HepG2 (cell line): ENCODE measurements at regions not wholly inside any gene's neighbourhood (a gene's known extent, or its start where the extent isn't known, plus 50 kb on each side); places are given as distances from the start of the nearest gene placed in this dataset.

Experiments
- IKZF4 ChIP-seq: sonication (generic); formaldehyde crosslinking; IDR thresholded peaks from 2 replicates; pipeline ENCODE4 v1.5.1; 2020; ENCODE audit warnings: borderline replicate concordance, mild to moderate bottlenecking, low read depth, missing genetic modification reagents; ENCODE audit errors: not compliant biosample characterization
- NRL ChIP-seq: sonication (generic); formaldehyde crosslinking; IDR thresholded peaks from 2 replicates; pipeline ENCODE4 v1.5.0; 2020; ENCODE audit warnings: missing genetic modification reagents, mild to moderate bottlenecking, moderate library complexity, borderline replicate concordance
- REXO4 ChIP-seq: sonication (generic); formaldehyde crosslinking; IDR thresholded peaks from 2 replicates; pipeline ENCODE4 v1.8.0; 2022; ENCODE audit warnings: missing genetic modification reagents, mild to moderate bottlenecking, borderline replicate concordance
- RFX5 ChIP-seq: IDR thresholded peaks from 2 replicates; pipeline ENCODE4 v1.6.1; 2011; ENCODE audit warnings: low read depth, low read length, improper control_type of control experiment
- SOX13 ChIP-seq, 3 experiments: fragments of 450-650 bp in 1 of 3; sonication (generic) in 1 of 3; formaldehyde crosslinking in 1 of 3; IDR thresholded peaks in 2 of 3; conservative IDR thresholded peaks in 1 of 3; 2 replicates each; pipeline versions ENCODE4 v1.5.0 to v1.6.1; 2016 to 2020; ENCODE audit warnings: antibody characterized with exemption in 1 of 3, mild to moderate bottlenecking in 1 of 3, missing compliant biosample characterization in 1 of 3, missing genetic modification reagents in 1 of 3, moderate library complexity in 1 of 3
- SOX5 ChIP-seq: IDR thresholded peaks from 2 replicates; pipeline ENCODE4 v1.6.1; 2016; ENCODE audit warnings: borderline replicate concordance
- SP1 ChIP-seq, 2 experiments: fragments of 450-650 bp in 1 of 2; sonication (generic) in 1 of 2; formaldehyde crosslinking in 1 of 2; IDR thresholded peaks; 2 replicates each; pipeline versions ENCODE4 v1.4.0 to v1.6.1; 2016 to 2020; ENCODE audit warnings: missing genetic modification reagents in 1 of 2
- SP4 ChIP-seq: sonication (generic); formaldehyde crosslinking; IDR thresholded peaks from 2 replicates; pipeline ENCODE4 v1.8.1; 2023; ENCODE audit warnings: mild to moderate bottlenecking, missing genetic modification reagents
- ZBTB7A ChIP-seq: sonication (generic); formaldehyde crosslinking; IDR thresholded peaks from 2 replicates; pipeline ENCODE4 v1.8.0; 2022; ENCODE audit warnings: mild to moderate bottlenecking, missing genetic modification reagents
- ZMYM3 ChIP-seq: sonication (generic); formaldehyde crosslinking; IDR thresholded peaks from 2 replicates; pipeline ENCODE4 v1.5.1; 2020; ENCODE audit warnings: mild to moderate bottlenecking, missing genetic modification reagents
- ZNF30 ChIP-seq: sonication (generic); formaldehyde crosslinking; IDR thresholded peaks from 2 replicates; pipeline ENCODE4 v1.5.0; 2020; ENCODE audit warnings: mild to moderate bottlenecking, missing genetic modification reagents
- ZNF329 ChIP-seq: sonication (generic); formaldehyde crosslinking; IDR thresholded peaks from 2 replicates; pipeline ENCODE4 v1.9.0; 2021; ENCODE audit warnings: low read depth, mild to moderate bottlenecking, missing genetic modification reagents
- ZNF331 ChIP-seq: sonication (generic); formaldehyde crosslinking; IDR thresholded peaks from 2 replicates; pipeline ENCODE4 v1.4.0; 2020; ENCODE audit warnings: missing genetic modification reagents
- ZNF598 ChIP-seq: sonication (generic); formaldehyde crosslinking; IDR thresholded peaks from 2 replicates; pipeline ENCODE4 v1.5.1; 2020; ENCODE audit warnings: mild to moderate bottlenecking, missing genetic modification reagents, borderline replicate concordance
- ZNF687 ChIP-seq: sonication (generic); formaldehyde crosslinking; IDR thresholded peaks from 2 replicates; pipeline ENCODE4 v1.5.1; 2020; ENCODE audit warnings: mild to moderate bottlenecking, missing genetic modification reagents, moderate library complexity
- ZNF768 ChIP-seq: sonication (generic); formaldehyde crosslinking; IDR thresholded peaks from 2 replicates; pipeline ENCODE4 v1.4.0; 2020; ENCODE audit warnings: missing genetic modification reagents
- ZNF776 ChIP-seq: sonication (generic); formaldehyde crosslinking; IDR thresholded peaks from 2 replicates; pipeline ENCODE4 v1.4.0; 2020; ENCODE audit warnings: mild to moderate bottlenecking, missing genetic modification reagents
- TF ChIP-seq, protein P1 (sequence below): sonication (generic); formaldehyde crosslinking; IDR thresholded peaks from 2 replicates; pipeline ENCODE4 v1.4.0; 2020; ENCODE audit warnings: mild to moderate bottlenecking, missing genetic modification reagents
- TF ChIP-seq, protein P2 (sequence below): sonication (generic); formaldehyde crosslinking; IDR thresholded peaks from 2 replicates; pipeline ENCODE4 v1.4.0; 2020; ENCODE audit warnings: mild to moderate bottlenecking, missing genetic modification reagents

DNA sequence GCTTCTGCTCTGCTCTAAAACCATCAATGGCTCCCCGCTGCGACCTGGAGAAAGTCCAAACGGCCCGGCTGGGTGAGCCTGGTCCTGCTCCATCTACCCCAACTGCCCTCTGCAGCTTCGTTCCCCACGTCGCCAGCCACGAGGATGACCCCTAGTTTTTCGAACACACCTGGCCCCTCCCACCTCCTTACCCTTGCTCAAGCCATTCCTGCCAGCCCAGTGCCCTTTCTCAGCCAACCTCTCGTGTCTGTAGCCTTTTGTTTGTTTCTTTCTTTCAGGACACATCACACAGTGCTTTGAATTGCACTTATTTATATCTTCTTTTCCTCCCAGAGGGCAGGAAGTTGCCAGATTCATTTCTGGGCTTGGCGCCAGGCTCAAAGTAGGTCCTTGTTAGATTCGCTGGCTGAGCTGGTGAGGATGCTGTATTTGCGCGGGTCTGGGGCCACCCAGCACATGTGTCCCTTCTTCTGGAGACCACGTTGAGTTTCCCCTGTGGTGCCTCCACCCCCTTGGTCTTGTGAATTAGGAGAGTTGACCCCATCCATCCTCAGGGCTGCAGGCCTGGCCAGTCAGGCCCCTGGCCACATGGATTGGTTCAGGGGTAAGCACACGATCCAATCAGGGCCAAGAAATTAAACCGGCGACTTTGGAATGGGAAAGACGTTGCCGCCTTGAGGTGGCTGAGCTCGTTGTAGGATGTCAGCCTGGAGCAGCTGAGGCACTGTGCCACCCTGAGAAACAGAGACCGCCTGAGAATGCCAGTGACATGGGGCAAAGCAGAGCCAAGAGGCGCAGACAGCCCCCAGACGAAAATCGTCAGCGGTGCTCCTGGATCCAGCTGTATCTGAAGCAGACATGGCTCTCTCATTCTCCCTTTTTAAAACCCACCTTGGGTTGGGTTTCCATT, 156.0 kb downstream of the CEBPB start (continued):
- TF ChIP-seq ZNF687 (peak; percentile 53), ZNF598 (CRISPR knock-in tag) (0 out of 2 replicates have a peak, but pooled peaks have one; percentile 23), ZNF768 (CRISPR knock-in tag) (peak; percentile 36; the same call in 1 of the 2 replicates), REXO4 (no peak), SOX13 (IDR thresholded peaks at IDR 0.05) (no peak), SOX13 (CRISPR knock-in tag; conservative IDR thresholded peaks at IDR 0.05 in 1 of 2, IDR thresholded peaks at IDR 0.05 in 1 of 2) (0 out of 4 replicates have a peak, but pooled peaks of 1 of the 2 experiments have one; percentile 4), RFX5 (0 out of 2 replicates have a peak, but pooled peaks have one; percentile 5), SP4 (peak; percentile 20; the same call in 1 of the 2 replicates), SOX5 (CRISPR knock-in tag) (0 out of 2 replicates have a peak, but pooled peaks have one; percentile 23), ZBTB7A (CRISPR knock-in tag) (no peak), ZNF776 (CRISPR knock-in tag) (0 out of 2 replicates have a peak, but pooled peaks have one; percentile 45), ZNF329 (CRISPR knock-in tag) (peak; percentile 98), ZMYM3 (CRISPR knock-in tag) (peak; percentile 1; the same call in 1 of the 2 replicates), ZNF30 (CRISPR knock-in tag) (no peak), ZNF331 (CRISPR knock-in tag) (0 out of 2 replicates have a peak, but pooled peaks have one; percentile 15), NRL (peak; percentile 54; the same call in 1 of the 2 replicates), IKZF4 (CRISPR knock-in tag) (peak; percentile 11), SP1 (IDR thresholded peaks at IDR 0.05) (no peak), SP1 (CRISPR knock-in tag; IDR thresholded peaks at IDR 0.05) (no peak)
- TF ChIP-seq, protein P1, sequence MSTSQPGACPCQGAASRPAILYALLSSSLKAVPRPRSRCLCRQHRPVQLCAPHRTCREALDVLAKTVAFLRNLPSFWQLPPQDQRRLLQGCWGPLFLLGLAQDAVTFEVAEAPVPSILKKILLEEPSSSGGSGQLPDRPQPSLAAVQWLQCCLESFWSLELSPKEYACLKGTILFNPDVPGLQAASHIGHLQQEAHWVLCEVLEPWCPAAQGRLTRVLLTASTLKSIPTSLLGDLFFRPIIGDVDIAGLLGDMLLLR (CRISPR knock-in tag) = 0 out of 2 replicates have a peak, but pooled peaks have one; percentile 27
- TF ChIP-seq, protein P2, sequence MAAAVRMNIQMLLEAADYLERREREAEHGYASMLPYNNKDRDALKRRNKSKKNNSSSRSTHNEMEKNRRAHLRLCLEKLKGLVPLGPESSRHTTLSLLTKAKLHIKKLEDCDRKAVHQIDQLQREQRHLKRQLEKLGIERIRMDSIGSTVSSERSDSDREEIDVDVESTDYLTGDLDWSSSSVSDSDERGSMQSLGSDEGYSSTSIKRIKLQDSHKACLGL (CRISPR knock-in tag) = 0 out of 2 replicates have a peak, but pooled peaks have one; percentile 37
- TF ChIP-seq, all 625 proteins: peak for 23
